Progenitor cell of endocrine pancreas (in vitro differentiated cells): ENCODE measurements at regions not wholly inside any gene's neighbourhood (a gene's known extent, or its start where the extent isn't known, plus 50 kb on each side); places are given as distances from the start of the nearest gene placed in this dataset.
A peak's percentile ranks its signal among the peaks of the same experiment; 100 is the strongest.

Experiments
- DNase-seq: peaks from one replicate; pipeline ENCODE4 v3.0.0; 2021; ENCODE audit warnings: low spot score; ENCODE audit not compliant: unreplicated experiment
- H3K27ac Mint-ChIP-seq: 2 replicates; pipeline ENCODE4 v1.8.0; 2021; ENCODE audit warnings: mild to moderate bottlenecking, moderate library complexity, mixed read lengths
- H3K27me3 Mint-ChIP-seq: 2 replicates; pipeline ENCODE4 v1.8.0; 2021; ENCODE audit warnings: mixed read lengths
- H3K36me3 Mint-ChIP-seq: 2 replicates; pipeline ENCODE4 v1.8.0; 2022; ENCODE audit warnings: mixed read lengths; ENCODE audit not compliant: insufficient read depth
- H3K4me1 Mint-ChIP-seq: 2 replicates; pipeline ENCODE4 v1.8.0; 2021; ENCODE audit warnings: low read depth, mixed read lengths
- H3K4me3 Mint-ChIP-seq: 2 replicates; pipeline ENCODE4 v1.8.0; 2021; ENCODE audit warnings: low read depth, mild to moderate bottlenecking, moderate library complexity, mixed read lengths
- H3K9me3 Mint-ChIP-seq: 2 replicates; pipeline ENCODE4 v1.8.0; 2021; ENCODE audit warnings: low read depth, mixed read lengths
- CTCF ChIP-seq: fragments of 200-600 bp; sonication (generic); IDR thresholded peaks from one replicate; pipeline ENCODE4 v1.5.0; 2021; ENCODE audit warnings: antibody characterized with exemption, mild to moderate bottlenecking; ENCODE audit not compliant: unreplicated experiment

DNA sequence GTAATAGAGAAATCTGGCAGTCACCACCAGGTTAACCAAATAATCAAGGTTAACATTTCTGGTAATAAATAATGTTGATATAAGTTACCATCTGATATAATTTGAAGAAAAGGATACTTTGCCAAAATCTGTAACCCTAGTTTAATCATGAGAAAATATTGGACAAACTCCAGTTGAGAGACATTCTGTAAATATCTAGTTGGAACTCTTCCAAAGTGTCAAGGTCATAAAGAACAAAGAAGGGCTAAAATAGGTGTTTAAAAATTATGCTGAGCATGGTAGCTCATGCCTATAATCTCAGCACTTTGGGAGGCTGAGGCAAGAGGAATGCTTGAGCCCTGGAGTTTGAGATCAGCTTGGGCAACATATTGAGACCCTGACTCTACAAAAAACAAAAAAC, 253.3 kb downstream of the MRPS30 start:
- no peak for TF ChIP-seq CTCF
- H3K27me3 Mint-ChIP-seq = no peaks in the 10 kb centered on the region
- no peaks in the 10 kb centered on the region for H3K4me1 Mint-ChIP-seq
- DNase-seq = no peak
- H3K4me3 Mint-ChIP-seq = no peak overlapping the region
- H3K27ac Mint-ChIP-seq = no peak overlapping the region
- no peaks in the 10 kb centered on the region for H3K36me3 Mint-ChIP-seq
- no peaks in the 10 kb centered on the region for H3K9me3 Mint-ChIP-seq

- H3K27me3 Mint-ChIP-seq = no peaks in the 10 kb centered on the region
- peaks cover 6% of the 10 kb centered on the region for H3K9me3 Mint-ChIP-seq
- H3K27ac Mint-ChIP-seq = no peak overlapping the region
- no peak for TF ChIP-seq CTCF
- H3K36me3 Mint-ChIP-seq = no peaks in the 10 kb centered on the region
- no peak overlapping the region for H3K4me3 Mint-ChIP-seq
- no peak for DNase-seq
- H3K4me1 Mint-ChIP-seq = no peaks in the 10 kb centered on the region
These were observed 272.3 kb downstream of the MRPS30 start for GRCh38 chr5:45081082-45081481.

GRCh38 chr5:45089870-45090269, 281.1 kb downstream of the MRPS30 start:
- no peak for TF ChIP-seq CTCF
- no peak overlapping the region for H3K27ac Mint-ChIP-seq
- H3K4me3 Mint-ChIP-seq = no peak overlapping the region

GRCh38 chr5:45093377-45093776, 284.6 kb downstream of the MRPS30 start:
- no peak for TF ChIP-seq CTCF
- peak overlapping the region; percentile 69 for H3K27ac Mint-ChIP-seq

More at GRCh38 chr5:45089870-45090269, 281.1 kb downstream of the MRPS30 start:
- H3K27me3 Mint-ChIP-seq = no peaks in the 10 kb centered on the region
- peaks cover 18% of the 10 kb centered on the region for H3K4me1 Mint-ChIP-seq
- H3K36me3 Mint-ChIP-seq = no peaks in the 10 kb centered on the region
- H3K9me3 Mint-ChIP-seq = peaks cover 7% of the 10 kb centered on the region
- no peak for DNase-seq

GRCh38 chr5:45094876-45095440, 286.2 kb downstream of the MRPS30 start:
- TF ChIP-seq CTCF = no peak
- H3K27me3 Mint-ChIP-seq = no peaks in the 10 kb centered on the region
- H3K9me3 Mint-ChIP-seq = no peaks in the 10 kb centered on the region
- H3K27ac Mint-ChIP-seq = peak overlapping the region; percentile 76
- DNase-seq = no peak
- peaks cover 30% of the 10 kb centered on the region for H3K4me1 Mint-ChIP-seq
- peak overlapping the region; percentile 33 for H3K4me3 Mint-ChIP-seq
- no peaks in the 10 kb centered on the region for H3K36me3 Mint-ChIP-seq

More at GRCh38 chr5:45093377-45093776, 284.6 kb downstream of the MRPS30 start:
- Mint-ChIP-seq H3K9me3 (peaks cover 3% of the 10 kb centered on the region), H3K4me1 (peaks cover 30% of the 10 kb centered on the region), H3K4me3 (no peak overlapping the region), H3K27me3 (no peaks in the 10 kb centered on the region), H3K36me3 (no peaks in the 10 kb centered on the region)
- no peak for DNase-seq
